ENCODE measurements at regions not wholly inside any gene's neighbourhood (a gene's known extent, or its start where the extent isn't known, plus 50 kb on each side); places are given as distances from the start of the nearest gene placed in this dataset.

GRCh38 chr5:9775339-9775738, 145.2 kb upstream of the TAS2R1 start:
- Histone ChIP-seq H2BK120ac (ENCODE audit: low read depth, low read length, poor library complexity, severe bottlenecking) (no peak overlapping the region), H2BK5ac (ENCODE audit: insufficient read length, low read length) (no peak overlapping the region), H3K4ac (ENCODE audit: low read depth, low read length) (no peak overlapping the region), H3K23me2 (ENCODE audit: insufficient read length, low read depth, low read length, poor library complexity, severe bottlenecking) (no peaks in the 10 kb centered on the region), H3K18ac (ENCODE audit: insufficient read length, low read depth, low read length) (no peak overlapping the region), H3K4me1 (ENCODE audit: insufficient read depth, low read length) (no peaks in the 10 kb centered on the region), H3K79me2 (ENCODE audit: insufficient read depth, low read length) (no peaks in the 10 kb centered on the region), H3K23ac (ENCODE audit: insufficient read length, low read depth, low read length) (no peak overlapping the region), H4K5ac (ENCODE audit: insufficient read length, low read depth, low read length) (no peak overlapping the region), H4K91ac (ENCODE audit: insufficient read length, low read depth, low read length) (no peak overlapping the region), H3K27me3 (ENCODE audit: insufficient read depth, low read length) (no peaks in the 10 kb centered on the region), H2AK5ac (ENCODE audit: insufficient read length, low read length) (no peak overlapping the region), H2AFZ (ENCODE audit: low read length) (no peak overlapping the region), H4K8ac (replicated peaks; ENCODE audit: insufficient read length, low read depth, low read length) (no peak overlapping the region), H3K14ac (ENCODE audit: insufficient read depth, low read length) (no peak overlapping the region), H3K56ac (ENCODE audit: insufficient read length, low read depth, low read length) (no peak overlapping the region), H3K4me2 (ENCODE audit: insufficient read depth, insufficient read length, low read length) (no peak overlapping the region), H2BK12ac (ENCODE audit: insufficient read length, low read depth, low read length) (no peak overlapping the region), H3K27ac (ENCODE audit: insufficient read length, low read depth, low read length) (no peak overlapping the region), H3K9ac (ENCODE audit: extremely low read depth, insufficient read length, low read length) (no peak overlapping the region), H4K20me1 (ENCODE audit: control insufficient read depth, insufficient read depth, insufficient read length) (no peaks in the 10 kb centered on the region), H3T11ph (ENCODE audit: low read length) (no peak overlapping the region), H2BK20ac (ENCODE audit: low read depth, low read length, poor library complexity, severe bottlenecking) (no peak overlapping the region), H2BK15ac (ENCODE audit: low read depth, low read length) (no peak overlapping the region), H3K79me1 (ENCODE audit: insufficient read depth, low read depth, low read length, poor library complexity, severe bottlenecking) (no peaks in the 10 kb centered on the region), H3K9me3 (ENCODE audit: control insufficient read depth, low read depth, low read length) (no peaks in the 10 kb centered on the region)
- H3K4me3 Mint-ChIP-seq: no peak overlapping the region
- peaks cover 0 to 4% (median 0%) of the 10 kb centered on the region in 3 experiments; a peak in 1 of 7 replicates for H3K36me3 Mint-ChIP-seq (ENCODE audit: insufficient read depth in 1 of 3, low read depth in 3 of 3)
- H3K27me3 Mint-ChIP-seq (ENCODE audit: low read depth): no peaks in the 10 kb centered on the region
- peaks cover 0 to 3% of the 10 kb centered on the region in 2 experiments; a peak in 1 of 5 replicates for H3K9me3 Mint-ChIP-seq
- DNase-seq: no peak
- no peaks in the 10 kb centered on the region for H3K4me1 Mint-ChIP-seq
- TF ChIP-seq CTCF (conservative IDR thresholded peaks at IDR 0.05): no peak
- no peak overlapping the region; a peak in 1 of 7 replicates for H3K27ac Mint-ChIP-seq
